NK-92 (cell line): ENCODE measurements at regions not wholly inside any gene's neighbourhood (a gene's known extent, or its start where the extent isn't known, plus 50 kb on each side); places are given as distances from the start of the nearest gene placed in this dataset.
"Not testable (repeated sequence)": the region's sequence is repeated elsewhere in the genome, so short reads cannot be mapped to it uniquely, and the experiment has no call there.

Source experiments
- DNase-seq: peaks from one replicate; lab custom pipeline; 2025; ENCODE audit not compliant: unreplicated experiment; lab: John Stamatoyannopoulos, UW

DNA sequence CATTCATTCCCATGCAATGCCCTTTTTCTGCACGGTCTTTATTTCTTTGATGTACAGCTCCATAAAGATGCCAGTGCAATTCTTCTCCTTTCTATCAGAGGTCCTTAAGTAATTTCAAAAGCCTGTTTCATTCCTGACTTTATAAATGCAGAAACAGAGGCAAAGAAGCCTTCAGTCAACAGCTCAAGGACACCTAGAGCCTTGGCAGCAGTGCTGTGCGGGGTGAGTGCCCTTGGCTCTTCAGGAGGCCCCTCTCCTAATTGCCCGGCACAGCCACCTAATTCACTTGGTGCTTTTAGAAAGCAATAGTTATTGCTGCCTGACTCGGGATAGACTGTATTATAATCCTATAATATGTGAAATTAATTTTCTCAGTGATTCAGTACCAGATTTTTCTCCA, 169.6 kb upstream of the KLF6 start:
- no peak for DNase-seq

DNA sequence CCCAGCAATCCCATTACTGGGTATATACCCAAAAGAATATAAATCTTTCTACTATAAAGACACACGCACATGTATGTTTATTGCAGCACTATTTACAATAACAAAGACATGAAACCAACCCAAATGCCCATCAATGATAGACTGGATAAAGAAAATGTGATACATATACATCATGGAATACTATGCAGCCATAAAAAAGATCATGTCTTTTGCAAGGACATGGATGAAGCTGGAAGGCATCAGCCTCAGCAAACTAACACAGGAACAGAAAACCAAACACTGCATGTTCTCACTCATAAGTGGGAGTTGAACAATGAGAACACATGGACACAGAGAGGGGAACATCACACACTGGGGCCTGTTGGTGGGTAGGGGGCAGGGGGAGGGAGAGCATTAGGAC, 169.0 kb upstream of the KLF6 start:
- DNase-seq = not testable (repeated sequence)

DNA sequence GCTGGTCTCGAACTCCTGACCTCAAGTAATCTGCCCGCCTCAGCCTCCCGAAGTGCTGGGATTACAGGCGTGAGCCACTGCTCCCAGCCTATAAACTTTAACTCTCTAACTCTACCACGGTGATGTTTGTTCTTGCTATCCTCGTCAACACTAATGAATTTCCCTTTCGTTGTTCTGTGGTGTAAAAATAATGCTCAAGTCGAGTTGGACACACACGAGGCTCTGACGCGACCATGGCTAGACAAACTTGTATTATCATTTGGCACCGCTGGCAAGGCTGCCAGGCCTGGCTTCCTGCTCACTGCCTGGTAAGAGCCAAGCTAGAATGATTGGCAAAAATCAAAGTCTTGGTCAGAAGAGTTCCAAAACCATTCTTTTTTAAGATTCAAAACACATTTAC, 167.0 kb upstream of the KLF6 start:
- no peak for DNase-seq

DNA sequence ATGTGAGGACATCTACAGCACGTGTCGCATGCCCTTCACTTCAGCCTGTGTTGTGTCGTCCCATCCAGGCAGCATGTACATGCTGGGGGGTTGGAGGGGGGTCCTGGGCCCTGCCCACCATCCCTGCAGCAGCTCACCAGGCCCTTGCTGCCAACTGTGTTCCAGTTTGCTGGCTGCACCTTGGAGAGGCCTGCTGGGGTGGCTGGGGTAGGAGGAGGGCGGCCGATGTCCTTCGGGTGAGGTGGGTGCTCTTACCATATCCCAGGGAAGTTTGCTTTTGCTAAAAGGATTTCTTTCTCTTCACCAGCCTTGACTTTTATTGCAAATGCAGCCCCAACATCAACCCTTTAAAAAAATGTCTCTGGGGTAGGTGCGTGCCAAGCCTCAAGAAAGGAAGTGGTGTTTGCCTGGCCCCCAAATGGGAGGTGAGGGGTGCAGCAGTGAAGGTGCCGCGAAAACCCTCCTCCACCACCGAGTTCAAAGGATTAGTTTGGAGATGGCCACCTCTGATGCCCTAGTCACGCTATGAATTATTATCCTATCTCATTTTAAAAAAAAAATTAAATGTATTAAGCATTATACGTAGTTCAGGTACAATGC, 165.8 kb upstream of the KLF6 start:
- no peak for DNase-seq

DNA sequence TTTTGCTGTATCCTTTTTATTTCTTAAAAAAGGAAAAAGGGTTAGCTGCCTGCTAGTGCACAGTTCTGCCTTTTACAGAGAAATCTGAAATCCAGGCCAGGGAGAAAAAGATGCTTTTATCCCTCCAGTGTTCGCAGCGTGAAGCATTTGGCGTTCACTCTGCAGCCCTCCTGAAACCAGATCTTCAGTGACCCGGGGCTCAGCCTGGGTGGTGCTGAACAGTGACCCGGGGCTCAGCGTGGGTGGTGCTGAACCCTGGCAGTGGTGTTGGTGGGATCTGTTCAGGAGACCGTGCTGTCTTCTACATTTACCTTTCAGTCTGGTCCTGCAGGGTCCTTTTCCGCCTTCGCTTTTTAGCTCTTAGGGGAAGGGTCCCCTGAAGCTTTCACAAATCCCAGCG, 164.7 kb upstream of the KLF6 start:
- DNase-seq = no peak

DNA sequence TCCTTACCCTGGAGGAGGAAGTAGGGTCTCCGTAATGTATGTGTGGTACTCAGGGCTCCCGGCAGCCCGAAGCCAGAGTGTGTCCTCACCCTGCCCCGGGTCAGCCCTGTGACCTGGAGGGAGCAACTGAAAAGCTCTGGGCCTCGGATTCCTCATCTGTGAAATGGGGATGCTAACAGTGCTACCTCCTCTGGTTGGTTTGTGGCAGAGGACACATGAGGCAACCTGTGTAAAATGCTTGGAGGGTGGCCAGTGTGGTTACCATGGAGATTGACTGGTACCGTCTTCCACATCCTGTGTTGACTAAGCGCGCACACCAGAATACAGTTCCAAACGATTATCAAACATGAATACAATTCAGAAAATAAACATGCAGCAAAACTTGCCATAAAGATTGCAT, 163.8 kb upstream of the KLF6 start:
- peak; percentile 5 for DNase-seq

DNA sequence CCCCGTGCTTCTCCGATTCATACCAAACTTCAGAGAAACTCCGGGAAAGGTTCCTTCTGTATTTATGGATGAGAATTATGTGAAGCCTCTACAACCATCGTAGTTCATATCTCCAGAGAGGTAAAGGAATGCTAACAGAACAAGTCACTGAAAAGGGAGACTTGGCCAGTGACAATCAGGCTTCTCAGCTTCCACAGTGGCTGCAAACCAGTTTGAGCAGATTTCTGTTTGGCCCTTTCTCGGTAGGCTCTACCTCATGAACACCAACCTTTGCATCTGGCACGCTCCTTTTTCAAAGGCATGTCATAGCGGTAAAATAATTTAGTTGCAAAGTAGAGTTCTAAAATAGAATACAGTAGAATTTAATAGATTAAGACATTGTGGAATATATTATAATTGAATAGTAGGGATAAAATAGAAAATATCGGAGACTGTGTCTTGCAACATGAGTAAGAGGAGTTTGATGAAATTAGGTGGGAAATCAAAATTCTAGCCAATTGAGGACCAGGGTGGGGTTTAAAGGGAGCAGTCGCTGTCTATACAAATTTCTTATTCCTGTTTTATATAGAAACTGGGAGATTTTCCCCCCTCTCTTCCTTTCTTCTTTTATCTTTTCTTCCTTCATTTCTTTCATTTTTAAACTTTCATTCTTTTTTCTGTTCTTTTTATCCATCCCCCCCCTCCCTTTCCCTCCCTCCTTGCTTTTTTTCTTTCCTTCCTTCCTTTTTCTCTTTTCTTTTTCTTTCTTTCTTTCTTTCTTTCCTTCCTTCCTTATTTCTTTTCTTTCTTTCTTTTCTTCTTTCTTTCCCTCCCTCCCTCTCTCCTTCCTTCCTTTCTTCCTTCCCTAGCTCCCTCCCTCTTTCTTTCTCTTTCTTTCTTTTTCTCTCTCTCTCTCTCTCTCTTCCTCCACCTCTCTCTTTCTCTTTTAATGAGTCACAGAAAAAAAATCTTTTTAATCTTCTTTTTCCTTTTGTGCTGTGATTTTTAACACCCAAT, 161.5 kb upstream of the KLF6 start:
- DNase-seq = no peak

DNA sequence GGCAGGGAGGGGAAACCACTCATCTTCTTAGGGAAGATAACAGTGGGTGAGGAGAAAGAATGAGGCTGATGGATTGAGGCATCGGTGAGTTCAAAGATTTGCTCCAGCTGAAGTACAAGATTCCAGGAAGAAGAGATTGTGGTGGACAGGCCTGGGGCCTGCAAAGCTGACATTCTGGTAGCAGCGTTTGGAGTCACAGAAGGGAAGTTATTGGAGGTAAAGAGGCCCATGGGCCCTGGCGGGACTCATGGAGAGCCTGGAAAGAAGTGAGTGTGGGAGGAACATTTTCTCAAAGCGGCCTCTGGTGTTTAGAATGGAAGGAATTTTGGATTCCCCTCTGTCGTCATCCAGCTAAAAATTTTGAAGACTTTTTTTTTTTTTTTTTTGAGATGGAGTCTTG, 160.0 kb upstream of the KLF6 start:
- DNase-seq = no peak

DNA sequence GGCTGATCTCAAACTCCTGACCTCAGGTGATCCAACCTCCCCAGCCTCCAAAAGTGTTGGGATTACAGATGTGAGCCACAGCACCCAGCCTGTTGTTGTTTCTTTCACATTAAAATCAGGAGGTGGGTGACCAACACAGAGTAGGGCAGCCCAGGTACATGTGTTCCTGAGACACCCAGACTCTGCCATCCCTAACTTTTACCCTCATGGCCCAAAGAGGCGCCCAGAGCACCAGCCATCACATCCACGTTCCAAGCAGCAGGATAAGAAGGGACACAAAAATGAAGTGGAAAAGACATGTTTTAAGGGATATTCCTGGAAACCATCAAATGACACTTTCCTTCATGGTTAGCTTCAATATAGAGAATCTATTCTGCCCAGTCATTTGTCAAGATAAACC, 159.6 kb upstream of the KLF6 start:
- DNase-seq = no peak

DNA sequence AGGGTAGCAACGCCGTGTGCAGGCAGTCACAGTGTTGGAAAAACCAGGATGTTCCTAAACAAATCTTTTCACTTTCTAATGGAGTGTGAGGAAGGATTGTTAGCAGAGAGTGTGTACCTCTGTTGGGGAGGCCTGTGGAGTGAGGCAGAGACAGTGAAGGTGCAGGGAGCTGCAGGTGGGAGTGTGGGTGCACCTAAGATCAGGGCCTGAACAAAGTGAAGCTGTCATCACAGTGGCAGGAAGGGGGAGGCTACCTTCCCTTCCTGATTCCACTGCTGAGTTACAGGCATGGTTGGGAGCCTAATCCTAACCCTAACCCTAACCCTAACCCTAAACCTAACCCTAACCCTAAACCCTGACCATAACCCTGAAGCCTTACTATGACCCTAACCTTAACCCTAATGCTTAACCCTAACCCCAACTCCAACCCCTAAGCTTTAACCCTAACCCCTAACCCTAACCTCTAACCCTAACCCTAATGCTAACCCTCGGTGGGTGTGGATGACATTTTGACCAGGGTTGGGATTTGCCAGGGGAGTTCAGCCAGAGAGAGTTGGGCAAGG, 158.8 kb upstream of the KLF6 start:
- DNase-seq = no peak

DNA sequence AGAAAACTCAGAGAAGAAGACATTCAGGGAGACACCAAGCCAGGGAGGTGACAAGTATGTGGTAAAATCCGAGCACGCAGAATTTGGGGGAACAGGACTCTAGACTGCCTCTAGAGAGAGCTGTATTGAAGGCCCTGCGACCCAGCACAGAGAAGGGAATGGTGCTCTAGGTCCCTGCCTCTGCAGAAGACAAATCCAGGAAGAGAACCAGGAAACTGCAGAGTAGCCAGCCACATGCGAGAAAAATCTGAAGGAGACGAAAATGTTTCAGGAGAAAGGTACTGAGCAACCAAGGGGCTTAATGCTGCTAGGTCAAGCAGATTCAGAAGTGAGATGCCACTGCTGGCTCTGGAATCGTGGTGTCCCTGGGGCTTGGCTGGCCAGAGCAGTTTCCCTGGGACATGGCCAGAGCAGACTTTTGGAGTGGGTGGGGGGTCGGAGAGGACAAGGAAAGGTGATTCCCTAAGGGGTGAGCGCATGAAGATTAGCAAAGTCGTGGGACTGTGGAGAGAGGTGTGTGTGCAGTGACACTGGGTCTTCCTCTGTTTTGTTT, 158.0 kb upstream of the KLF6 start:
- DNase-seq = no peak

DNA sequence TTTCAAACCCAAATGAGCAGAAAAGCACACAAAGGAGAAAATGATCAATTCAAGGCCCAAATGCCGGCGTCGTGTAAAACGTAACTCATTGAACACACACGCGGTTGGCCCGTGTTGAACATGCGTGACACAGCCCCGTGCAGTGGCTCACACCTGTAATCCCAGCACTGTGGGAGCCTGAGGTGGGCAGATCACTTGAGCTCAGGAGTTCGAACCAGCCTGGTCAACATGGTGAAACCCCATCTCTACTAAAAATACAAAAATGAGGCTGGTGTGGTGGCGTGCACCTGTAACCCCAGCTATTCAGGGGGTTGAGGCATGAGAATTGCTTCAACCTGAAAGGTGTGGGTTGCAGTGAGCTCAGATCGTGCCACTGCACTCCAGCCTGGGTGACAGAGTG, 156.7 kb upstream of the KLF6 start:
- DNase-seq = no peak

DNA sequence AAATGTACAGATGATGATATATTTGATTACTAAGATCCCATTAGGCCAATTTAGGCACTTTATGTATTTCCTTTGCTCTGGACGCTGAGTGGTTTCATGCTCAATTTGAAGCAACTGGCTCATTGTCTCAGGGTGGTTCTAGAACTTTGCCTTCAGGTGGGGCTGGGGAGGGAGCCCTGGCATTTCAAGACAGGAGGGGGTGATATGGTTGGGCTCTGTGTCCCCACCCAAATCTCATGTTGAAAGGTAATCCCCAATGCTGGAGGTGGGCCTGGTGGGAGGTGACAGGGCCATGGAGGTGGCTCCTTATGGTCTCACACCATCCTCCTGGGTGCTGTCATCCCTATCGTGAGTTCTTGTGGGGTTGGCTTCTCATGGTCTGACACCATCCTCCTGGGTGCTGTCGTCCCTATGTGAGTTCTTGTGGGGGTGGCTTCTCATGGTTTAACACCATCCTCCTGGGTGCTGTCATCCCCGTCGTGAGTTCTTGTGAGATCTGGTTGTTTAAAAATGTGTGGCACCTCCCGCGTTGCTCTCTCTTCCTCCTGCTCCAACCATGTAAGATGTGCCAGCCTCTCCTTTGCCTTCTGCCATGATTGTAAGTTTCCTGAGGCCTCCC, 151.5 kb upstream of the KLF6 start:
- DNase-seq = no peak

DNA sequence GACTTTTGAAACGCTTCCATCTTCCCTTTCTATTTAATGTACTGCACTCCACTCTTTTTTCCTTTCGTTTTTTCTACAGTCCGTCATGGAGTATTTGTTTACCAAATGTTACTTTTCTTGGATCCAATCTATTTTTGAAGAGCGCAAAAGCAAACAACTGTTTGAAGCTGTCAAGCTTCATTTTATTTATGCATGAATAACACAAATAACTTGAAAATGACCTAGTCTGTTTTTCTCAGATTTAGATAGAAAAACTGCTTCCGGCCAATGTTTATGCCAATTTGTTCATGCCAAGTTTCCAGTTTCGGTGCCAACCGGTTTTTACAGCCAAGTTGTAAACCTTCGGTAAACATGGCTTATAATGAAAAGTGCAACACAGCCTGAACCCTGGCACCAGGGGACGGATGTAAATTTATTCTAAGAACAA, 150.9 kb upstream of the KLF6 start:
- DNase-seq = no peak

DNA sequence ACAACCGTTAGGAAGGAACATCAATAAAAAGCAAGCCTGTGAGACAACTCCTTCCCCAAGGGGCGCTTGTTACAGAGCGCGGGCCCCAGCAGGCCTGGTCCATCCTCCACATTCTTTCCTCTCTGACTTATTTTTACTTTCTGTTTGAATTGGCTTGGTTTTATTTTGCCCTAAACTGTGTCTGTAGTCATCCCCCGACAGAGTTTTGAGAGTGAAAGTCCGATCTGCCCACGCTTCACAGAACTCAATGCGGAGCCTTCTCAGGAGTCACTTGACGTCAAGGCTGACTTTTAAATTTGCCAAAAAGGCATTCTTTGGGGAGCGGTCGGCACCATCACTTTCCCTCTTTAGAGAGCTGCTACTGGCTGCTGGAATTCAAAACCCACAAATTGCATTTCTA, 150.1 kb upstream of the KLF6 start:
- DNase-seq = no peak

DNA sequence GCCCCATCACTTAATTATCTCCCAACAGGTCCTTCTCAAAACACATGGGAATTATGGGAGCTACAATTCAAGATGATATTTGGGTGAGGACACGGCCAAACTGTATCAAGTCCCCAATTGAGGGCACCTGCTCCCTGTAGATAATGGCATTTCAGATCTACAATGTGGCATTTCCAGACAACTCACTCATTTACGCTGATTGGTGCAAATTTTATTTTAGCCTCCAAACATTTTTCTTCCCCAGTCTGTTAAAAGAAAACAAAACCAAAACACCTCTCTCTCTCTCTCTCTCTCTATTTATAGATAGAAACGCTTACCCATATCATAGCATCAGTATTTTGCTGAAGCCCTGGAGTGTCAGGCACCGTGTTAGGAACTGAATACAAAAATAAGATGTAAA, 148.7 kb upstream of the KLF6 start:
- no peak for DNase-seq

DNA sequence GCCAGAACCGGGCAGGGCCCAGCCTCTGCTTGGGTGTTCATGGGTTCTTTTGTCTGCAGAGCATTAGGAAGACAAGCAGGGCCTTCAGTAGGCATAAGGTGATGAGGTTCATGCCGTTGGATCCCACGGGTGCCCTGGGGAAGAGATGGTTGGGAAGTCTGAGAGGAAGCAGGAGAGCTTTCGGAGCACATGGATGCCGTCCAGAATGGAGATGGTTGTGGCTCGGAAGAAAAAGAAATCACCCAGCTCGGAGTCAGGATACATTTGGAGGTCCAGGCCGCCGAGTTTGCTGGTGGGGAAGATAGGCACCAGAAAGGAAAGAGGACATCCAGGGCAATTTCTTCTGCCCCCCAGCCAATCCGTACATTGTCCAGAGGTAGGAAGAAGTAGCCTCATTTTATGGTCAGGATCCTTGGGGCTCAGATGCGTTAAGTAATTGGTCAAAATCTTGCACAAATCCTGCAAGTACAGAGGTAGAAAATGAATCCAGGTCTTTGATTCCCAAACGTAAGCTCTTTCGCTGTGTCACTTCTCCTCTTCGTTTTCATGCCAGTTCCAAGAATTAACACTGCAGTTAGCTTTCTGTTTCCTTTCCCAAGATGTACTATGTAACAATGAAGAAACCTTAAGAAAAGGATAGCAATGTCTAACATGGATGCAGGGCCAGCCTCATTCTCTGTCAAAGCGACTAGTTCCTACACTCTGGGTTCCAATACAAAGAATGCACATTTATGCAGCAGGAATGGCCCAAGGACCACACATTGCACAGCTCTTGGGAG, 147.8 kb upstream of the KLF6 start:
- no peak for DNase-seq

DNA sequence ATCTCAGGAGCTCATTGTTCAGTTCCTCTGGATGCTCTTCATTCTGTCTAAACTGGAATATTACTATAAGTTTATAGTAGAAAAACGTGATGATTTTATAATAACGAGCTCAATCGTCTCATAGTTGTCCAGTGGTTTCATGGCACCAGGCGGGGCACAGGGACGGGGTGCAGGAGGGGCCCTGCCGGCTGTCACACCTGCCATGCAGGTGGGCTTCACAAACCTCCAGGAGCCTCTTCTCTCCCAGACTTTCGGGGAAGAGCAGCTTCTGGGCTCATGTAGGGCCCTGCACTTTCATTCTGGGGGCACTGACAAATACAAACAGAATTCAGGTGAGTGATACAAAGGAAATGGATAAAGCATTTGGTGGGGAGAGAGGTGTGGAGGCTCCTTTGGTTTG, 146.9 kb upstream of the KLF6 start:
- DNase-seq = no peak

DNA sequence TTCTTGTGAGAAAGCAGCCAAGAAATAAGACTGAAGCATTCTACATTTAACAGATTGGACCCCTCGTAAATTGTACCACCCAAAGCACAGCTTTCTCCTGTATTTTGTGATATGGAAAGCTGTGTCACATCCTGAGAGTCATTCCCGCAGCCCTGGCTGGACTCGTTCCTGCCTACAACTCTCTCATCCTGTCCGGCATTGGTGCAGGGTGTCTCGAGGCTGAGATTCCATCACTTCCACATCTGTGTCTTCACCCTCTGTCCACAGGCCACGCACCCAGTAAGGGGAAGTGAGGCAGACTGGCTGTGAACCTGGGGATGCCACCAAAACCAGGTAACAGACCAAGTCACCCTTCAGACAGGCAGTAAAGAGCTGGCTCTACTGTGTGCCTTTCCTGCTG, 146.2 kb upstream of the KLF6 start:
- DNase-seq = no peak

DNA sequence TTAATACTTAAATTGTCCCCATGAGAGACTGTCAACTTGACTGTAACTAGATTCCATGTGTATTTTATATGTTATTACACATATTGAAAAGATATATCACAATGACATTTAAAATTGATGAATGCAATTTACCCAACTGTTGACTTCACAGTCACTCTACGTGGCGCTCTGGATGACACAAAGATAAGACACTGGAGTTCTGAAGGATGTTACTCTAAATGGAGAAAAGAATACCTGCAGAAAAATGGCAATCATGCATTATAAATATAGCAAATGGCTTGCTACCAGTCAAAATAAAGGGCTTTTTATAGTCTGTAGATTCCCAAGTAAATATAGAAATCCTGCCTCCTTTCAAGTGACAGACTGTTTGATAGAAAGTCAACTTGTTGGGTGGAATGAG, 143.6 kb upstream of the KLF6 start:
- DNase-seq = no peak

DNA sequence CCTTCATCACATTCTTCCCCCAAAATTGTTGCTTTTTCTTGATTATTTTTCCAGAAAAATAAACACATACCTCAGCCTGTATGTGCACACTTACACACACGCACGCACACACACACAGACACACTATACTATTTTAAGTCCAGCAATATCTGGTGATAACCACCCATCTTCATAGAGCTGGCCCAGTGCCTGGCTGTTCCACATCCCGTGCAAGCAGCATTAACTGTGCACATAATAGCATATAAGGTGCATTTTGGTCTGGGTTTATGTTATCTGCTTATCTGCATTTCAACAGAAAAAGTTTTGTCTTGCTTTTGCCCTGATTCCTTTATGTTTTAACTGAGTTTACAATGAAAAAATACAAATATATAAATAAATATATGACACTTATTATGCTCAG, 143.1 kb upstream of the KLF6 start:
- no peak for DNase-seq
